Neural progenitor cell (in vitro differentiated cells): ENCODE measurements at regions not wholly inside any gene's neighbourhood (a gene's known extent, or its start where the extent isn't known, plus 50 kb on each side); places are given as distances from the start of the nearest gene placed in this dataset.

Experiments
- DNase-seq: peaks from one replicate; pipeline ENCODE4 v3.0.0-alpha.2; 2016; ENCODE audit warnings: low spot score
- H2AFZ ChIP-seq: fragments of 200-600 bp; sonication (generic); replicated peaks from 2 replicates; pipeline ENCODE4 v1.6.1; 2016; ENCODE audit warnings: antibody characterized with exemption
- H3F3A ChIP-seq: fragments of 200-600 bp; sonication (generic); 2 replicates; pipeline ENCODE4 v1.6.1; 2016; ENCODE audit warnings: antibody characterized with exemption, low read depth
- H3K27ac ChIP-seq: fragments of 200-600 bp; sonication (generic); 2 replicates; pipeline ENCODE4 v1.5.1; 2016; ENCODE audit warnings: mild to moderate bottlenecking
- H3K27me3 ChIP-seq: fragments of 200-600 bp; sonication (generic); 2 replicates; pipeline ENCODE4 v1.6.1; 2016; ENCODE audit warnings: mild to moderate bottlenecking, moderate library complexity
- H3K36me3 ChIP-seq: fragments of 200-600 bp; sonication (generic); 2 replicates; pipeline ENCODE4 v1.5.1; 2016
- H3K4me1 ChIP-seq: fragments of 200-600 bp; sonication (generic); 2 replicates; pipeline ENCODE4 v1.6.1; 2016; ENCODE audit warnings: mixed run types
- H3K4me2 ChIP-seq: fragments of 200-600 bp; sonication (generic); 2 replicates; pipeline ENCODE4 v1.6.1; 2016
- H3K4me3 ChIP-seq: fragments of 200-600 bp; sonication (generic); 2 replicates; pipeline ENCODE4 v1.5.1; 2016
- H3K79me2 ChIP-seq: fragments of 200-600 bp; sonication (generic); 2 replicates; pipeline ENCODE4 v1.6.1; 2016; ENCODE audit warnings: low read depth
- H3K9ac ChIP-seq: fragments of 200-600 bp; sonication (generic); 2 replicates; pipeline ENCODE4 v1.6.1; 2016
- H3K9me3 ChIP-seq: fragments of 200-600 bp; sonication (generic); 2 replicates; pipeline ENCODE4 v1.5.1; 2016; ENCODE audit warnings: low read depth
- H4K20me1 ChIP-seq: fragments of 200-600 bp; sonication (generic); 2 replicates; pipeline ENCODE4 v1.6.1; 2016; ENCODE audit warnings: low read depth
- H3K27ac Mint-ChIP-seq: 3 replicates; pipeline ENCODE4 v1.8.0; 2021; ENCODE audit warnings: mixed read lengths
- H3K27me3 Mint-ChIP-seq: 2 replicates; pipeline ENCODE4 v1.8.0; 2022; ENCODE audit warnings: low read depth, mild to moderate bottlenecking, inconsistent platforms, moderate library complexity, mixed read lengths; ENCODE audit not compliant: insufficient read depth
- H3K36me3 Mint-ChIP-seq: 3 replicates; pipeline ENCODE4 v1.8.0; 2021; ENCODE audit warnings: mixed read lengths
- H3K4me1 Mint-ChIP-seq: 3 replicates; pipeline ENCODE4 v1.8.0; 2021; ENCODE audit warnings: mixed read lengths
- H3K4me3 Mint-ChIP-seq: 3 replicates; pipeline ENCODE4 v1.8.0; 2021; ENCODE audit warnings: mild to moderate bottlenecking, moderate library complexity, mixed read lengths
- H3K9me3 Mint-ChIP-seq: 3 replicates; pipeline ENCODE4 v1.8.0; 2020; ENCODE audit warnings: mixed read lengths
- EZH2 ChIP-seq: fragments of 200-600 bp; sonication (generic); IDR thresholded peaks from 2 replicates; pipeline ENCODE4 v1.6.1; 2017; ENCODE audit warnings: antibody characterized with exemption, mild to moderate bottlenecking, moderate library complexity
- EZH2phosphoT487 ChIP-seq: fragments of 200-600 bp; sonication (generic); IDR thresholded peaks from 2 replicates; pipeline ENCODE4 v1.6.1; 2017; ENCODE audit warnings: antibody characterized with exemption
- TF ChIP-seq, protein P1 (sequence below): fragments of 200-600 bp; sonication (generic); IDR thresholded peaks from 2 replicates; pipeline ENCODE4 v1.5.1; 2017; ENCODE audit warnings: antibody characterized with exemption, mild to moderate bottlenecking

DNA sequence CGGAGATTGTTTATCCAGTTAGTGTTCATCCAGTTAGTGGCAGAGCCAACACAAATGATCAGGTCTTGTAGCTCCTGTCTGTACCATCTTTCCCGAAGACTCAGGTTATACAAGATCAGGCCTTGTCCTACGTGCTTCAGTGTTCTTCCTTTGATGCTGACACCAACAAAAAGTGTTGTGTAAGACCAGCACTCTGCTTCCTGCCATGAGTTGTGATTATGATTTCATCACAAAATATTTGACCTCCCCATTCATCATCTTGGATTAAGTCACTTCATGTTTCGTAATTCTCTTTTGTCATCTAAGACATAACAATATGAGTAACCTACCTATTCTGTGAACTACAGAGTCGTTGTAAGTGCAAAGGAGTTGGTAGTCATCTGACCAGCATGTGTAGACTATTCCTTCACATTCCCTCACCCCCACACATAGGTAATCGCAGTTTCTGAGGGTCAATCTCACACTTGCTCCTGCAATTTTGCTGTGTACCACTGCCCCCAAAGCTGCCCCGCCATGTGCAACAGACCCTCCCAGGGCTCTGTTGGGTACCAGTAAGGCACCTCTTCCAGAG is 135.6 kb upstream of the SLC22A23 start:
- DNase-seq: no peak
- H3K27ac Mint-ChIP-seq: no peak overlapping the region

GRCh38 chr6:3591970-3592369 is 135.1 kb upstream of the SLC22A23 start:
- Histone ChIP-seq H3K4me1 (no peaks in the 10 kb centered on the region), H2AFZ (no peak overlapping the region), H3K36me3 (no peaks in the 10 kb centered on the region), H4K20me1 (no peaks in the 10 kb centered on the region), H3K27ac (no peak overlapping the region), H3K4me2 (no peak overlapping the region), H3K4me3 (no peak overlapping the region), H3K9me3 (no peaks in the 10 kb centered on the region), H3K27me3 (no peaks in the 10 kb centered on the region), H3F3A (no peaks in the 10 kb centered on the region), H3K79me2 (no peaks in the 10 kb centered on the region), H3K9ac (no peak overlapping the region)
- Mint-ChIP-seq H3K27me3 (peaks cover 2% of the 10 kb centered on the region), H3K36me3 (no peaks in the 10 kb centered on the region), H3K4me1 (no peaks in the 10 kb centered on the region), H3K27ac (no peak overlapping the region), H3K4me3 (no peak overlapping the region), H3K9me3 (peaks cover 3% of the 10 kb centered on the region)
- TF ChIP-seq EZH2 (no peak), EZH2phosphoT487 (no peak)
- TF ChIP-seq, protein P1, sequence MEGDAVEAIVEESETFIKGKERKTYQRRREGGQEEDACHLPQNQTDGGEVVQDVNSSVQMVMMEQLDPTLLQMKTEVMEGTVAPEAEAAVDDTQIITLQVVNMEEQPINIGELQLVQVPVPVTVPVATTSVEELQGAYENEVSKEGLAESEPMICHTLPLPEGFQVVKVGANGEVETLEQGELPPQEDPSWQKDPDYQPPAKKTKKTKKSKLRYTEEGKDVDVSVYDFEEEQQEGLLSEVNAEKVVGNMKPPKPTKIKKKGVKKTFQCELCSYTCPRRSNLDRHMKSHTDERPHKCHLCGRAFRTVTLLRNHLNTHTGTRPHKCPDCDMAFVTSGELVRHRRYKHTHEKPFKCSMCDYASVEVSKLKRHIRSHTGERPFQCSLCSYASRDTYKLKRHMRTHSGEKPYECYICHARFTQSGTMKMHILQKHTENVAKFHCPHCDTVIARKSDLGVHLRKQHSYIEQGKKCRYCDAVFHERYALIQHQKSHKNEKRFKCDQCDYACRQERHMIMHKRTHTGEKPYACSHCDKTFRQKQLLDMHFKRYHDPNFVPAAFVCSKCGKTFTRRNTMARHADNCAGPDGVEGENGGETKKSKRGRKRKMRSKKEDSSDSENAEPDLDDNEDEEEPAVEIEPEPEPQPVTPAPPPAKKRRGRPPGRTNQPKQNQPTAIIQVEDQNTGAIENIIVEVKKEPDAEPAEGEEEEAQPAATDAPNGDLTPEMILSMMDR: no peak
- DNase-seq: no peak

More for the DNA sequence above, 135.6 kb upstream of the SLC22A23 start:
- Histone ChIP-seq H3K4me1 (no peaks in the 10 kb centered on the region), H4K20me1 (no peaks in the 10 kb centered on the region), H3K9me3 (no peaks in the 10 kb centered on the region), H3K27ac (no peak overlapping the region), H3F3A (no peaks in the 10 kb centered on the region), H3K4me3 (no peak overlapping the region), H3K36me3 (no peaks in the 10 kb centered on the region), H3K79me2 (no peaks in the 10 kb centered on the region), H3K27me3 (no peaks in the 10 kb centered on the region), H2AFZ (no peak overlapping the region), H3K9ac (no peak overlapping the region), H3K4me2 (no peak overlapping the region)
- Mint-ChIP-seq H3K4me3 (no peak overlapping the region), H3K27me3 (peaks cover 2% of the 10 kb centered on the region), H3K9me3 (peaks cover 3% of the 10 kb centered on the region), H3K36me3 (no peaks in the 10 kb centered on the region), H3K4me1 (no peaks in the 10 kb centered on the region)
- TF ChIP-seq EZH2 (no peak), EZH2phosphoT487 (no peak)
- TF ChIP-seq, protein P1: no peak

- Mint-ChIP-seq H3K4me1 (no peaks in the 10 kb centered on the region), H3K27me3 (peaks cover 2% of the 10 kb centered on the region), H3K36me3 (no peaks in the 10 kb centered on the region), H3K4me3 (no peak overlapping the region), H3K27ac (no peak overlapping the region), H3K9me3 (peaks cover 3% of the 10 kb centered on the region)
- Histone ChIP-seq H2AFZ (no peak overlapping the region), H3K4me1 (no peaks in the 10 kb centered on the region), H4K20me1 (no peaks in the 10 kb centered on the region), H3K79me2 (no peaks in the 10 kb centered on the region), H3K4me3 (no peak overlapping the region), H3K9ac (no peak overlapping the region), H3K9me3 (no peaks in the 10 kb centered on the region), H3K4me2 (no peak overlapping the region), H3F3A (no peaks in the 10 kb centered on the region), H3K36me3 (no peaks in the 10 kb centered on the region), H3K27ac (no peak overlapping the region), H3K27me3 (no peaks in the 10 kb centered on the region)
- DNase-seq: no peak
- TF ChIP-seq EZH2: no peak
- TF ChIP-seq, protein P1: no peak
- no peak for TF ChIP-seq EZH2phosphoT487
Observed at GRCh38 chr6:3587660-3588059, 130.8 kb upstream of the SLC22A23 start.
